Neuronal stem cell (in vitro differentiated cells): ENCODE measurements at regions not wholly inside any gene's neighbourhood (a gene's known extent, or its start where the extent isn't known, plus 50 kb on each side); places are given as distances from the start of the nearest gene placed in this dataset.

ENCODE experiments used
- DNase-seq: peaks from one replicate; pipeline ENCODE4 v3.0.0-alpha.2; 2013; ENCODE audit warnings: low spot score
- H2AFZ ChIP-seq: one replicate; pipeline ENCODE4 v1.6.1; 2013; ENCODE audit warnings: mild to moderate bottlenecking, low read length, inconsistent platforms
- H2AK5ac ChIP-seq: 2 replicates; pipeline ENCODE4 v1.6.1; 2013; ENCODE audit warnings: low read depth, mild to moderate bottlenecking, inconsistent platforms, low read length, moderate library complexity, mixed read lengths
- H2BK120ac ChIP-seq: 2 replicates; pipeline ENCODE4 v1.6.1; 2013; ENCODE audit warnings: low read depth, mild to moderate bottlenecking, inconsistent platforms, low read length, moderate library complexity, mixed read lengths
- H2BK12ac ChIP-seq: one replicate; pipeline ENCODE4 v1.6.1; 2013; ENCODE audit warnings: low read length, inconsistent platforms
- H2BK15ac ChIP-seq: 2 replicates; pipeline ENCODE4 v1.6.1; 2013; ENCODE audit warnings: mild to moderate bottlenecking, low read length, inconsistent platforms, mixed read lengths
- H2BK5ac ChIP-seq: one replicate; pipeline ENCODE4 v1.6.1; 2013; ENCODE audit warnings: inconsistent platforms, mild to moderate bottlenecking, low read length, moderate library complexity
- H3K14ac ChIP-seq: one replicate; pipeline ENCODE4 v1.6.1; 2013; ENCODE audit warnings: low read length, inconsistent platforms
- H3K18ac ChIP-seq: 2 replicates; pipeline ENCODE4 v1.6.1; 2013; ENCODE audit warnings: low read length, inconsistent platforms
- H3K23ac ChIP-seq: 2 replicates; pipeline ENCODE4 v1.6.1; 2013; ENCODE audit warnings: low read depth, mild to moderate bottlenecking, mixed read lengths, low read length, inconsistent platforms; ENCODE audit not compliant: poor library complexity
- H3K27ac ChIP-seq: replicated peaks from 3 replicates; pipeline ENCODE4 v1.5.1; 2013; ENCODE audit warnings: low read length, inconsistent platforms
- H3K27me3 ChIP-seq, 3 experiments: 2 replicates each; pipeline ENCODE4 v1.6.1; 2013; ENCODE audit warnings: low read length in 3 of 3, mild to moderate bottlenecking in 2 of 3, inconsistent platforms in 1 of 3, low read depth in 1 of 3, mixed read lengths in 1 of 3, moderate library complexity in 1 of 3; ENCODE audit not compliant: control insufficient read depth in 3 of 3, insufficient read depth in 3 of 3
- H3K36me3 ChIP-seq, 2 donors: replicated peaks in 1 of 2; 2 replicates each; pipeline ENCODE4 v1.6.1; 2013; ENCODE audit warnings: low read length in 2 of 2; ENCODE audit not compliant: control insufficient read depth in 2 of 2, insufficient read depth in 2 of 2
- H3K4ac ChIP-seq: 2 replicates; pipeline ENCODE4 v1.6.1; 2013; ENCODE audit warnings: inconsistent platforms, mild to moderate bottlenecking, low read length, moderate library complexity
- H3K4me1 ChIP-seq, 2 donors: 1 replicate in 1 of 2; 2 replicates in 1 of 2; pipeline ENCODE4 v1.6.1; 2013; ENCODE audit warnings: low read length in 2 of 2, low read depth in 1 of 2; ENCODE audit not compliant: control insufficient read depth in 2 of 2, insufficient read depth in 1 of 2
- H3K4me2 ChIP-seq: one replicate; pipeline ENCODE4 v1.6.1; 2013; ENCODE audit warnings: mild to moderate bottlenecking, low read length, inconsistent platforms; ENCODE audit not compliant: insufficient read depth, poor library complexity, severe bottlenecking
- H3K4me3 ChIP-seq, 2 donors: 2 replicates each; pipeline ENCODE4 v1.5.1; 2013; ENCODE audit warnings: low read length in 2 of 2, mild to moderate bottlenecking in 2 of 2, inconsistent platforms in 1 of 2, moderate library complexity in 1 of 2
- H3K79me1 ChIP-seq: one replicate; pipeline ENCODE4 v1.6.1; 2013; ENCODE audit warnings: low read depth, mild to moderate bottlenecking, inconsistent platforms, low read length, moderate library complexity
- H3K9ac ChIP-seq: one replicate; pipeline ENCODE4 v1.6.1; 2013; ENCODE audit warnings: mild to moderate bottlenecking, low read depth, low read length, inconsistent platforms; ENCODE audit not compliant: poor library complexity
- H3K9me3 ChIP-seq, 2 donors: replicated peaks in 1 of 2; 2 replicates each; pipeline versions ENCODE3 to v1.6.1; 2013; ENCODE audit warnings: low read length in 2 of 2, mild to moderate bottlenecking in 2 of 2, inconsistent platforms in 1 of 2, low read depth in 1 of 2, mixed read lengths in 1 of 2, moderate library complexity in 1 of 2; ENCODE audit not compliant: control insufficient read depth in 2 of 2, insufficient read depth in 1 of 2
- H4K8ac ChIP-seq: one replicate; pipeline ENCODE4 v1.6.1; 2013; ENCODE audit warnings: low read depth, mild to moderate bottlenecking, inconsistent platforms, low read length, moderate library complexity
- H4K91ac ChIP-seq: one replicate; pipeline ENCODE4 v1.6.1; 2013; ENCODE audit warnings: low read length, low read depth, mild to moderate bottlenecking, inconsistent platforms; ENCODE audit not compliant: poor library complexity
- WGBS, 2 donors: extraction: QIAGEN DNeasy Blood & Tissue Kit; methylation state at CpG; one replicate each; pipeline ENCODE4 v1.1.7; 2013; ENCODE audit warnings: missing lambda C conversion rate in 2 of 2, mixed read lengths in 1 of 2; ENCODE audit not compliant: insufficient read length in 2 of 2, insufficient replicate concordance in 1 of 2; ENCODE audit errors: extremely low coverage in 2 of 2; 5-methylcytosine and 5-hydroxymethylcytosine counted together

DNA sequence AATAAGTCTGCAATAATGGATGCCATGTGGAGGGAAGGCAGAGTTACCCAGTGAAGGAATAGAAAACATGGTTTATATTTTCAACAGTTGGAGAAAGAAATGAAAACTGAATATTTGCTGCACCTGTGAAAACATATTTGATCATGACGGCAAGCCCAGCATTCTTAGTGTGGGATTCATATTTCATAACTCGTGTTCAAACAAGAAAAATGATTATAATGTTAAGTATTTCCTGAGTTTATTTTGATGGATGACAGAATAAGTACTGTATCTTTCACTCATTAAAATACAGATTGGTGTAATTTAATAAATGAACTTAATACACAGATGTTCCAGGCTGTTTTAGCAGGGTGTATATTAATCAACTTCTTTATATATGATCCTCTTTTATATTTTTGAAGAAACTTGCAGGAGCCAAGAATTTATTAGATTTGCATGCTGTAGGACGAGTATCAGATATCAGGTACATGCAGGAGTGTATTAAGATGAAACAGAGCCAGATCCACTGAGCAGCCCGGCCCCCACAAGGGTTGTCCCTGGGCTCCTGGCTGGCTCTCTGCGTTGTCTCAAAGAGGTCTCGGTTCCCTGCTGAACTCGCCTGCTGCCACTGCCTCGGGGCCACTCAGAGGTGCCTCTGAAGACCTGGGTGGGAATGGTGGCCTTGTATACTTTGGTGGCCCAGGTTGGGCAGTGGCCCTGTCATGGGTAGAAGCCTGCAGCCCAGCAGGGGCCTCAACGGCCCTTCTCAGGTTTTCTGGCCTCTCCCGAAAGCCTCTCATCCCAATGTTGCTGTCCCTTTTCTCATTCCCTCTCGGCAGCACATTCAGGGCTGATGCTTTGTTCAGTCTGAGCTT, 95.0 kb upstream of the LDAH start:
- Histone ChIP-seq H3K36me3 (no peaks in the 10 kb centered on the region), H4K8ac (no peak overlapping the region)

DNA sequence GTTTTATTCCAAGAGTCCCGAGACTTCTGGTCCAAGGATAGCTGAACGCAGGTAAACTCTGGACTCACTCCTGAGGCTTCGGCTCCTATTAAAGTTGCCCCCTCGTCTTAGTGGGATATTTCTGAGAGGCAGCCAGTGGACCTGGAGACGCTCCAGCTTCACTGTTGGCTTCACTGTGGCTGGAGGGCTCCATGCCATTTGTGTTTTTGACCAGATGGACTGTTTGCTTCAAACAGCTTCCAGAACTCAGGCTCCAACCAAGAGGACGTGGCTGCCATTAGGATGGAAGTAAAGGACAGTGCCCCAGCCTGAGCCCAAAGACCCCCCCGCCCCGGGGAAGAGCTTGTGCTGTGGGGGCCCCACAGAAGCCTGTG, 94.4 kb upstream of the LDAH start:
- Histone ChIP-seq H3K27me3 (no peaks in the 10 kb centered on the region), H3K4ac (no peak overlapping the region), H2BK12ac (no peak overlapping the region), H2BK15ac (no peak overlapping the region), H3K9ac (no peak overlapping the region), H3K9me3 (peaks cover 0 to 2% of the 10 kb centered on the region in 2 donors), H3K18ac (no peak overlapping the region), H3K79me1 (no peaks in the 10 kb centered on the region), H2BK120ac (no peak overlapping the region), H3K4me1 (peaks cover 0 to 3% of the 10 kb centered on the region in 2 donors), H4K91ac (no peak overlapping the region), H4K8ac (no peak overlapping the region), H3K36me3 (no peaks in the 10 kb centered on the region), H3K27ac (no peak overlapping the region), H2AK5ac (no peak overlapping the region), H3K4me2 (no peak overlapping the region), H3K23ac (no peak overlapping the region), H2BK5ac (no peak overlapping the region), H3K14ac (no peak overlapping the region), H2AFZ (no peak overlapping the region), H3K4me3 (no peak overlapping the region)
- WGBS, 2 donors, result no CpG with 5 or more reads among the region's 8 CpGs
- DNase-seq, result no peak

More for the DNA sequence above, 95.0 kb upstream of the LDAH start:
- H3K18ac ChIP-seq, result no peak overlapping the region
- H3K27me3 ChIP-seq, result no peaks in the 10 kb centered on the region
- H4K91ac ChIP-seq, result no peak overlapping the region
- WGBS, 2 donors, result no CpG with 5 or more reads among the region's 11 CpGs
- no peak overlapping the region for H3K4ac ChIP-seq
- no peak overlapping the region for H2BK120ac ChIP-seq
- no peak overlapping the region for H2BK15ac ChIP-seq
- no peaks in the 10 kb centered on the region for H3K79me1 ChIP-seq
- no peak overlapping the region for H3K27ac ChIP-seq
- peaks cover 0 to 2% of the 10 kb centered on the region in 2 donors for H3K9me3 ChIP-seq
- no peak for DNase-seq
- H3K14ac ChIP-seq, result no peak overlapping the region
- H3K4me3 ChIP-seq, result no peak overlapping the region
- H2BK5ac ChIP-seq, result no peak overlapping the region
- no peak overlapping the region for H3K4me2 ChIP-seq
- peaks cover 0 to 3% of the 10 kb centered on the region in 2 donors for H3K4me1 ChIP-seq
- H2AK5ac ChIP-seq, result no peak overlapping the region
- H2BK12ac ChIP-seq, result no peak overlapping the region
- H3K23ac ChIP-seq, result no peak overlapping the region
- H3K9ac ChIP-seq, result no peak overlapping the region
- H2AFZ ChIP-seq, result peak overlapping the region; percentile 19

DNA sequence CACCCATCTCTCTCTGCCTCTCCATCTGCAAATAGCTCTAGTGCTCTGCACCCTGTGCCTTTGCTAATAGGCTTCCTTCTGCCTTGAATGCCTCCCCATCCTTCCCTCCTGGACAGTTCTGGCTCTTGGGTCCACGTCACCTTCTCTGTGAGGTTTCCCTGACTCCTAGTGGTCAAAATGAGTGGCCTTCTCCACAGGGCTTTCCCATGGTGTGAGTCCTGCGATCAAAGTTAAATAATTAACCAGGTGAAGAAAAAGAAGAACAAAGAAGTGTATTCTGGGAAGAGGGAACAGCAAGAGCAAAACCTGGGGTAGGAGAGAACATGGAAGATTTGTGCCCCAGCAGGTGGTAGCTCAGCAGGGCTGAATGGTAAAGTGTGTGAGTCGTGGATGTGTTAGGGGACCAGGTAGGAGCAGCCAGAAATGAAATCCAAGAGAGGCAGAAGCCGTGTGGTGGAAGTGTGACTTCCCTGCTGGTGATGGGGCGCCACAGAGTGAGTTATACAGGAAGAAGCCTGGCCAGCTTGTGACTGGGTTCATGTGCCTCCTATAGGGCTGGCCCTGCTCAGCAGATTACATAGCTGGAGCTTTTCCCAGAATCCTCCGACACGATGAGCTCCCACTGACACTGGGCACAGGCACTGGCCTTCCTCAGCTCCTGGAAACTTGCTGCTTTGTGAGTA, 93.8 kb upstream of the LDAH start:
- H3K4ac ChIP-seq, result no peak overlapping the region
- no peak overlapping the region for H2BK120ac ChIP-seq
- no peak overlapping the region for H3K23ac ChIP-seq
- no peak overlapping the region for H2BK5ac ChIP-seq
- no peaks in the 10 kb centered on the region for H3K27me3 ChIP-seq
- no peak overlapping the region for H3K18ac ChIP-seq
- H2AFZ ChIP-seq, result no peak overlapping the region
- H3K27ac ChIP-seq, result no peak overlapping the region
- H3K9ac ChIP-seq, result no peak overlapping the region
- H2AK5ac ChIP-seq, result no peak overlapping the region
- H3K79me1 ChIP-seq, result no peaks in the 10 kb centered on the region
- no peak overlapping the region for H2BK15ac ChIP-seq
- no peak for DNase-seq
- peaks cover 0 to 2% of the 10 kb centered on the region in 2 donors for H3K9me3 ChIP-seq
- no peak overlapping the region for H4K8ac ChIP-seq
- no peak overlapping the region for H3K4me2 ChIP-seq
- no peak overlapping the region for H4K91ac ChIP-seq
- H3K14ac ChIP-seq, result no peak overlapping the region
- H2BK12ac ChIP-seq, result no peak overlapping the region
- no peaks in the 10 kb centered on the region for H3K36me3 ChIP-seq
- H3K4me3 ChIP-seq, result no peak overlapping the region
- no CpG with 5 or more reads among the region's 7 CpGs for whole genome bisulfite sequencing, 2 donors
- H3K4me1 ChIP-seq, result peaks cover 0 to 3% of the 10 kb centered on the region in 2 donors

DNA sequence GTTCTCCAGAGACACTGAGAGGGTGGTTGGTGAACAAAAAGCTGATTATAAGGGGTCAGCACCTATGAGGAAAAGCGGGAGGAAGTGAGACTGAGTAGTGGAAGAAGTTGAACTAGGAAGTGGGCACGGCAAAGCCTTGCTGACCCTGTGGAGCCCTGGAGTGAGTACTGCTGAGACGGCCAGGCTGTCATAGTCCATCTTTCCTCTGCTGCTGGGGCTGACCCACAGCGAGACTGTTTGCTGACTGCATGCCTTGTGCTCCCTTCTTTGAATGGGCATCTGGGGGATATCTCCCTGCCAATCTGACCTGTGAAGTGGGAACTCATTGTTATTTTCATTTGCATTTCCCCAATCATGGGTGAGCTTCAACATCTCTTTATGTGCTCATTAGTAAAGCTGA, 92.4 kb upstream of the LDAH start:
- WGBS, 2 donors, result no CpG with 5 or more reads among the region's 4 CpGs
- H2BK5ac ChIP-seq, result no peak overlapping the region
- no peak overlapping the region for H3K9ac ChIP-seq
- no peak overlapping the region for H3K27ac ChIP-seq
- H3K18ac ChIP-seq, result no peak overlapping the region
- H3K9me3 ChIP-seq, result no peaks in the 10 kb centered on the region
- H3K23ac ChIP-seq, result no peak overlapping the region
- H3K4me2 ChIP-seq, result no peak overlapping the region
- no peak overlapping the region for H3K4ac ChIP-seq
- H3K4me3 ChIP-seq, result no peak overlapping the region
- H3K14ac ChIP-seq, result no peak overlapping the region
- H2BK120ac ChIP-seq, result no peak overlapping the region
- H3K79me1 ChIP-seq, result peaks cover 2% of the 10 kb centered on the region
- no peak overlapping the region for H2BK15ac ChIP-seq
- H3K4me1 ChIP-seq, result peaks cover 0 to 3% of the 10 kb centered on the region in 2 donors
- H3K27me3 ChIP-seq, result no peaks in the 10 kb centered on the region
- H2AK5ac ChIP-seq, result no peak overlapping the region
- H2BK12ac ChIP-seq, result no peak overlapping the region
- H2AFZ ChIP-seq, result no peak overlapping the region
- H3K36me3 ChIP-seq, result no peaks in the 10 kb centered on the region
- no peak overlapping the region for H4K91ac ChIP-seq
- no peak overlapping the region for H4K8ac ChIP-seq
- no peak for DNase-seq
